Astrocyte (in vitro differentiated cells and primary cell): ENCODE measurements at regions not wholly inside any gene's neighbourhood (a gene's known extent, or its start where the extent isn't known, plus 50 kb on each side); places are given as distances from the start of the nearest gene placed in this dataset.

Experiments
- EZH2 ChIP-seq: IDR thresholded peaks from 2 replicates; pipeline ENCODE4 v1.6.1; 2012; ENCODE audit warnings: mild to moderate bottlenecking, low read length, inconsistent platforms; ENCODE audit not compliant: insufficient read depth
- TF ChIP-seq, protein P1 (sequence below): IDR thresholded peaks from 2 replicates; pipeline ENCODE4 v1.5.1; 2011; ENCODE audit warnings: low read depth, mild to moderate bottlenecking, inconsistent platforms, low read length, moderate library complexity; ENCODE audit not compliant: insufficient read depth

DNA sequence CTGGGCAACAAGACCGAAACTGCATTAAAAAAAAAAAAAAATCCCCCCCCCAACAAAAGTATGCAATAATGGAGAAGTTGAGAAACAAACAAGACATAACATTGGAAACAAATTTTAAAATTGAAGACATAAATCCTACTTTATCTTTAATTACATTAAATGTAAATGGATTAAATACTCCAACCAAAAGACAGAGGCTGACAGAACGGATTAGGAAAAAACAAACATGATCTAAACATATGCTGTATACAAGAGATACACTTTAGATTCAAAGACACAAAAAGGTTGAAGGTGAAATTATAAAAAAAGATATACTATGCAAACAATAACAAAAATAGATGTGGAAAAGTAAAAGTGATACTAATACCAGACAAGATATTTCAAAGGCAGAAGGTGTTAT, 350.8 kb upstream of the RGPD4 start:
- TF ChIP-seq, protein P1, sequence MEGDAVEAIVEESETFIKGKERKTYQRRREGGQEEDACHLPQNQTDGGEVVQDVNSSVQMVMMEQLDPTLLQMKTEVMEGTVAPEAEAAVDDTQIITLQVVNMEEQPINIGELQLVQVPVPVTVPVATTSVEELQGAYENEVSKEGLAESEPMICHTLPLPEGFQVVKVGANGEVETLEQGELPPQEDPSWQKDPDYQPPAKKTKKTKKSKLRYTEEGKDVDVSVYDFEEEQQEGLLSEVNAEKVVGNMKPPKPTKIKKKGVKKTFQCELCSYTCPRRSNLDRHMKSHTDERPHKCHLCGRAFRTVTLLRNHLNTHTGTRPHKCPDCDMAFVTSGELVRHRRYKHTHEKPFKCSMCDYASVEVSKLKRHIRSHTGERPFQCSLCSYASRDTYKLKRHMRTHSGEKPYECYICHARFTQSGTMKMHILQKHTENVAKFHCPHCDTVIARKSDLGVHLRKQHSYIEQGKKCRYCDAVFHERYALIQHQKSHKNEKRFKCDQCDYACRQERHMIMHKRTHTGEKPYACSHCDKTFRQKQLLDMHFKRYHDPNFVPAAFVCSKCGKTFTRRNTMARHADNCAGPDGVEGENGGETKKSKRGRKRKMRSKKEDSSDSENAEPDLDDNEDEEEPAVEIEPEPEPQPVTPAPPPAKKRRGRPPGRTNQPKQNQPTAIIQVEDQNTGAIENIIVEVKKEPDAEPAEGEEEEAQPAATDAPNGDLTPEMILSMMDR: no peak
- TF ChIP-seq EZH2: no peak
